NOMO-1 treated with dmso at 0.1 percent for 144 hours (cell line): ENCODE measurements at regions not wholly inside any gene's neighbourhood (a gene's known extent, or its start where the extent isn't known, plus 50 kb on each side); places are given as distances from the start of the nearest gene placed in this dataset.

Source experiments
- DNase-seq: peaks from one replicate; lab custom pipeline; 2025; ENCODE audit not compliant: unreplicated experiment; lab: John Stamatoyannopoulos, UW

GRCh38 chr4:117425636-117426035 lies 340.3 kb upstream of the TRAM1L1 start:
- no peak for DNase-seq

DNA sequence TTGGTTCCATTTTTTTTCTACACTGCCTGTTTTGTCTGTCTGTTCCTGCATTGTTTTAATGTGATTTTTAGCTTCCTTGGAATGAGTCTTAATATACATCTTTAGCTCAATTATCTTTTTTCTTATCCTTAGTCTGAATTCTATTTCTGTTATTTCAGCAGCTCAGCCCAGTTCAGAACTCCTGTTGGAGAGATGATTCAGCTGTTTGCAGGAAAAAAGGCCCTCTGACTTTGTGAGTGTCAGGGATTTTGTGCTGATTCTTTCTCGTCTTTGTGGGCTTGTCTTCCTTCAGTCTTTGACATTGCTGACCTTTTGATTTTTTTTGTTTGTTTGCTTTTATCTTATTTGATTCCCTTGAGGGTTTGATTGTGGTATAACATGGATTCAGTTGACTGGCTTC lies 343.2 kb upstream of the TRAM1L1 start:
- no peak for DNase-seq

DNA sequence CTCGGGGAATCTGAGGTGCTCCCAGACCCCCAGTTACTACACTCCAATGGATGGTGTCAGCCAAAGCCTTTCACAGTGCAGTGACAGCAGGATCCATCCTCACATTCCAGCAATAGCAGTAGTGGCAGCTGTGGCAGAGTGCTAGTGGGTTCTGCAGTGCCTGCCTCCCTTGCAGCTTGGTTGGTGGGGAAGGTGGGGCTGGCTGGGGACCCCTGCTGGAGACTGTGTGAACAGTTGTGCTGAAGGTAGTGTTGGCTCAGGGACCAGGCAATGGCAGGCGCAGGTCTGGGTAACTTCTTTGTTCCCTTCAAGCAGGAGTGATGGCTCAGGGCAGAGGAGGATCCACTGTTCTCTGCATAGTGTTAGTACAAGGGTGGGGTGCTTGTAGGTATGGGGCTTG lies 343.7 kb upstream of the TRAM1L1 start:
- DNase-seq, result no peak

- DNase-seq, result no peak
Measured at GRCh38 chr4:117429506-117429905, 344.1 kb upstream of the TRAM1L1 start.

DNA sequence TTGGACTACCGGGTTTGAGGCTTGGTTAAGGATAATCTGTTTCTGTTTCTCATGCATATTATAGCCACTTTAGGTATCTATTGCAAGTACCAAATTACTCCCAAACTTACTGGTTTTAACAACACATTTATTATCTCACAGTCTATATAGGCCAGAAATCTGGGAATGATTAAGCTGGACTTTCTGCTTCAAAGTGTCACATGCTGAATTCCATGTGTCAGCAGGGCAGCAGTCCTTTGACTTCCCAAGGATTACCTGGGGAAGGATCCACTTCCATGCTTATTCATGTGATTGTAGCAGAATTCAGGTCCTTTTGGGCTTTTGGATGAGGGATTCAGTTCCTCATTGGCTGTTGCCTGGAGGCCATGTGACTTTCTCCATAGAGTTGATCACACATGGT lies 349.0 kb upstream of the TRAM1L1 start:
- DNase-seq, result no peak

DNA sequence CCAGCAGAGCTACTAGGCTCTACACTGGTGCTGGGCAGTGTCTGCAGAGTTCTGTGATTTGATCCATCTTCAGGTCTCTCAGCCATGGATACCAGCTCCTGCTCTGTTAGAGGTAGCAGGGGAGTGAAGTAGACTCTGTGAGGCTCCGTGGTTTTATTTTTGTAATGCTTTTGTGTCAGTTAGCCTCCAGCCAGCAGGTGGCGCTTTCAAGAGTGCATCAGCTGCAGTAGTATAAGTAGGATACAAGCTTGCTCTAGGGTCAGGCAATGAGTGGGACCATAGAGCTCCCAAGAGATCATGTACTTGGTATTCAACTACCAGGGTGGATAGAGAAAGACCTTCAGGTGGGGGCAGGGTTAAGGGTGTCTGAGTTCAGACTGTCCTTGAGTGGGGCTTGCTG lies 362.5 kb upstream of the TRAM1L1 start:
- DNase-seq, result no peak

DNA sequence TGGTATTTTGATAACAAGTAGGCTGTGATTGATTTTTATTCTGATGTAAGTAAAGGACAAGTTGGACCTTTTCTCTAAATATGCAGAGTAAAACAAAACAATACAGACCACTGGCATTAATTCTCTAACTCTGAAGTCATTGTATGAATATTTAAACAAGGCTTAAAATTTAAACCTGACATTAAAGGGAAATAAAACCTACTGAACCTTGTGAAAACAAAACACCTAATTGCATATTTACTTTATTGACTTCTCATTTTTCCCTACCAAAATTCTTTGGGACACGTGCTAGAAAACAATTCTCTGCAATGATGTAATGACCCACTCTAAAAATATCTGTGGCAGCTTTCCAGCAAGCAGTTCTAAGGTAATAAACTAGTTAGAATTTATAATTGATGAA lies 369.7 kb upstream of the TRAM1L1 start:
- DNase-seq, result no peak

DNA sequence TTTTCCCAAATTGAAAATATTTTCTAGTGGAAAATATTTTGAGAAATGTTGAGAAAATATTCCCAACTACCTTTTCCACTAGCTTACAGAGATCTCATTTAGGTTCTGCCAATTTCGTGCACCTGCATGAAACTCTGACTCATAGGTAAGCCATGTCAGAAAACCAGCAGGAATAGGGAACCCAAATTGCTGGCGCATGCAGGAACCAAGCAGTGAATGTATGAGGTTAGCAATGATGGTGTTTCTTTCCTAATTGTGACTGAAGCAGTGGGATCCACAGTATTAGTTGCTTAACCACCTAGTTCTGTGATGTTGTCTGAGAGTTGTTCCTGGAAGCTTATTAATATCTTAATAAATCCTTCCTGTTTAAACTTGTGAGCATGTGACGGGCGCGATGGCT lies 381.0 kb upstream of the TRAM1L1 start:
- no peak for DNase-seq

DNA sequence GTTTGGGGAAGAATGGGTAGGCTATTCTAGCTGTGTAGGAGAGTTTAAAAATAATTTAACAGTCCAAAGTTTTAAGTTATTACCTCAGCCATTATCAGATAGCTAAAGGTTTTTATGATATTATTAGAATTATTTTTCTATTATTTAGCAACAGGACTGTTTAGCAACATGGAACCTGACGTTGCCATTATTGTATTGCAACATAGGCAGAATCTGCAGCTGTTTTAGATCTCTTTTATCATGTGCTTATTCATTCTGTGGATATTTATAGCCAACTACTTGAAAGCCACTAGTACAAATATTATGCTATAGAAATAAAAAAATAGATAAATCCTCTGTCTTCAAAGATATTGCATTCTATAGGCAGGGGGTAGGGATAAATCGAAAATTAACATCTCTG lies 382.0 kb upstream of the TRAM1L1 start:
- no peak for DNase-seq

- no peak for DNase-seq
Measured at GRCh38 chr4:117474987-117475386, 389.6 kb upstream of the TRAM1L1 start.

- DNase-seq, result no peak
Measured at GRCh38 chr4:117477925-117478324, 392.5 kb upstream of the TRAM1L1 start.

- no peak for DNase-seq
Measured at GRCh38 chr4:117478702-117479101, 393.3 kb upstream of the TRAM1L1 start.

DNA sequence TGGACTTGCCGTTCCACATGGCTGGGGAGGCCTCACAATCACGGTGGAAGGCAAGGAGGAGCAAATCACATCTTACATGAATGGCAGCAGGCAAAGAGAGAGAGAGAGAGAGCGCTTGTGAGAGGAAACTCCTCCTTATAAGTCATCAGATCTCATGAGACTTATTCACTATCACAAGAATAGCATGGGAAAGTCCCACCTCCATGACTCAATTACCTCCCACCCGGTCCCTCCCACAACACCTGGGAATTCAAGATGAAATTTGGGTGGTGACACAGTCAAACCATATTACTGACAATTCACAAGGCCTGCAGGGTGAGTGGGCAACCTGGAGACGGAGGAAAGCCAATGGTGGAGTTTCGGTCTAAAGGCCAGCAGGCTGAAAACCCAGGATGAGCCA lies 394.3 kb upstream of the TRAM1L1 start:
- no peak for DNase-seq

DNA sequence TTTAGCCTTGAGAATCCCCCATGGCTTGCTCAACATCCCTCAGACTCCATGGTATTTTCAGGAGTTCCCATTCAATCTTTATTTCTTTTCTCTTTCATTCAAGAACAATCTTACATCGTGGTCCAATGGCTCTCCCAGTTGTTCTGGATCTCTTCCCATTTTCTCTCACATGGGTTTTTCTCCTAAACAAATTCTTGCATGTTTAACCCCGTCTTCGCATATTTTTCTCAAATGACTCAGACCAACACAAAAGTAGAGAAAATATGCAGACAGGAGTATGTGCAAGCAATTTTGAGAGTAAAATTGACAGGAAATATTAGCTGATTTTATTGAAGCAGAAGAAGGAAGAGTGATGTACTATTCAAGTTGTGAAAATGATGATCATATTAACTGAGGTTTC lies 396.4 kb upstream of the TRAM1L1 start:
- DNase-seq, result no peak

- DNase-seq, result no peak
Measured at GRCh38 chr4:117488692-117489091, 403.3 kb upstream of the TRAM1L1 start.

- DNase-seq, result no peak
Measured at GRCh38 chr4:117489107-117489506, 403.7 kb upstream of the TRAM1L1 start.

DNA sequence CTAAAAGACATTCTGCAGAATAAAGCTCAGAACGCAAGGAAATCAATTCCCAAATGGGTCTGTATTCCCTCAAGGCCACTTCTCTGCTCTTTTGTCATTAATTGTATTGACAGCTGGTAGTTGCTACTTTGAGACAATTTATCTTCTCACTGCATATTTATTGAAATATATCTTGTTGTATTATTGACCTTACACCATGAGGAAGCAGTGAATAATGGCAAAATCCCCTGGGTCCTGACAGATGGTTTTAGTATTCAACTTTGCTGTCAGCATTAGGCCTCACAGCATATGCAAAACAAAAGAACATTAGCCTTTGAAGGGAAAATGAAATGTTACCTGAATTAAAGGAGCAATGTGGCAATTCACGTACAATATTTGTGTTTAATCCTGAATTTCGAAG lies 406.1 kb upstream of the TRAM1L1 start:
- DNase-seq, result no peak

- DNase-seq, result no peak
Measured at GRCh38 chr4:117495802-117496201, 410.4 kb upstream of the TRAM1L1 start.

GRCh38 chr4:117512414-117512813 lies 427.0 kb upstream of the TRAM1L1 start:
- DNase-seq, result no peak

DNA sequence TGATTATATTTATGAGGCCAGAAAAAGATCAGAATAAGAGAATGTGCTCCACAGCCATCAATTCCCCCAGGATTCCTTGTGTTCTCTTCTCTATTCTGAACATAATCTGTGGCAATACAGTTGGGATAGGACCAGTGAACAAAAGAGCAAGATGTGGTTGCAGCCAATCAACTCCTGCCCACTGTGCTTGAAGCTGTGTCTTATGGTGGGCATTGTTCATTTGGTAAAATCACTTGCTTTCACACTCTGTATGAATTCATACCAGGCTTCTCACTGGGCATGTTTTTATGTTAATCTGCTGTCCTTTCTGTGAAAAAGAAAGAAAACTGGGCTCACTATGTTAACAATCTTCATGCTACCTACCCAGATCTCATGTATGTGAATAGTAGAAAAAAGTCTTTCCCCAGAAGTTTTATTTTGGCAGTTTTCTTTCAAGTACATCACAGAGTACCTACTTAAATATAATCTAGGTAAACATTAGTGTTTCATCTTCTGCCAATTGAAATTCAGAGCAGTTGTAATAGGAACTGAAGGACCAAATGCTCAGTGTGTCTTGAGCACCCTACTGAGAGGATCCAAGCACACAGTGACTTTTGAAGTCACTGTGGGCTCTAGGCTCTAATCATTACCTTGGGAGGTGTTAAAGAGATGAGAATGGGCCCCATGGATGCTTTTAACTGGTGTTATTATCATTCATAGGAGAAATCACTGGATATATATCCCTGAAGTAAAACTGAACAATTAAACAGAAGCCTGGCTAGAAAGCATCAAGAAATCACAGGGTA lies 429.2 kb upstream of the TRAM1L1 start:
- no peak for DNase-seq

DNA sequence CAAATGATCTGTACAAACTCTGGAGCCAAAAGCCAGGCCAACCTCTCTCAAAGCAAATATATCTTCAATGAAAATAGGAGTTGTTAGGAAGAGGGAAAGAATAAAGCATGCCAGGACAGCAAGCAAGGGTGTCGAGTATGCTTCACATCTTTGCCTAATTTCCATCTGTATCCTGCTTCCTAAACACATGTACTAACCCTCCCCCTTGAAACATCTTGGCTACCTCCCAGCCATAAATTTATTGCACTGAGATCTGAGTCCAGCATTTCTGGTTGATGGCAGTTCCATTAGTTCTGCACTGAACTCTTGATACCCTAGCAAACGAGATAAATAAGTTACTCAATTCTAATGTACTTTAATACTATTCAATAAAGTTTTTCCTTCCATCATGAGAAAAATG lies 430.5 kb upstream of the TRAM1L1 start:
- DNase-seq, result no peak

GRCh38 chr4:117527601-117528000 lies 442.2 kb upstream of the TRAM1L1 start:
- DNase-seq, result no peak

GRCh38 chr4:117529401-117529800 lies 444.0 kb upstream of the TRAM1L1 start:
- no peak for DNase-seq
